ENCODE measurements at regions not wholly inside any gene's neighbourhood (a gene's known extent, or its start where the extent isn't known, plus 50 kb on each side); places are given as distances from the start of the nearest gene placed in this dataset.

GRCh38 chr2:16140771-16141640, 200.7 kb downstream of the MYCN start:
- TF ChIP-seq CTCF (IDR thresholded peaks at IDR 0.05; ENCODE audit: borderline replicate concordance, insufficient read depth, low read depth, low read length), result no peak
- no peak overlapping the region for H3K4me3 ChIP-seq (ENCODE audit: low read depth, low read length)

- no peak for TF ChIP-seq CTCF (IDR thresholded peaks at IDR 0.05; ENCODE audit: borderline replicate concordance, insufficient read depth, low read depth, low read length)
These were observed 199.6 kb downstream of the MYCN start for GRCh38 chr2:16139663-16140615.

GRCh38 chr2:16138811-16139662, 198.7 kb downstream of the MYCN start:
- no peak overlapping the region for H3K4me3 ChIP-seq (ENCODE audit: low read depth, low read length)
- no peak for TF ChIP-seq CTCF (IDR thresholded peaks at IDR 0.05; ENCODE audit: borderline replicate concordance, insufficient read depth, low read depth, low read length)

More at GRCh38 chr2:16139663-16140615, 199.6 kb downstream of the MYCN start:
- H3K4me3 ChIP-seq (ENCODE audit: low read depth, low read length), result no peak overlapping the region

- no peak overlapping the region for H3K4me3 ChIP-seq (ENCODE audit: low read depth, low read length)
- no peak for TF ChIP-seq CTCF (IDR thresholded peaks at IDR 0.05; ENCODE audit: borderline replicate concordance, insufficient read depth, low read depth, low read length)
These were observed 196.9 kb downstream of the MYCN start for GRCh38 chr2:16137080-16137755.

- H3K4me3 ChIP-seq (ENCODE audit: low read depth, low read length), result no peak overlapping the region
- TF ChIP-seq CTCF (IDR thresholded peaks at IDR 0.05; ENCODE audit: borderline replicate concordance, insufficient read depth, low read depth, low read length), result no peak
These were observed 196.2 kb downstream of the MYCN start for GRCh38 chr2:16136461-16137035.

GRCh38 chr2:16135913-16136310, 195.6 kb downstream of the MYCN start:
- TF ChIP-seq CTCF (IDR thresholded peaks at IDR 0.05; ENCODE audit: borderline replicate concordance, insufficient read depth, low read depth, low read length), result no peak
- H3K4me3 ChIP-seq (ENCODE audit: low read depth, low read length), result no peak overlapping the region
